Neural cell (in vitro differentiated cells): ENCODE measurements at regions not wholly inside any gene's neighbourhood (a gene's known extent, or its start where the extent isn't known, plus 50 kb on each side); places are given as distances from the start of the nearest gene placed in this dataset.

Experiments
- H2AFZ ChIP-seq: fragments of 200-600, 300-800 bp; sonication (generic), shearing (Covaris generic); 2 replicates; pipeline ENCODE4 v1.6.0; 2014; ENCODE audit warnings: low read depth, mild to moderate bottlenecking, antibody characterized with exemption, low read length, moderate library complexity
- H3F3A ChIP-seq: fragments of 200-600 bp; shearing (Covaris generic); 2 replicates; pipeline ENCODE4 v1.6.1; 2016; ENCODE audit warnings: mild to moderate bottlenecking, moderate library complexity, mixed read lengths, antibody characterized with exemption, low read length; ENCODE audit not compliant: insufficient read depth, poor library complexity, severe bottlenecking
- H3K27ac ChIP-seq: fragments of 200-600, 300-800 bp; sonication (generic), shearing (Covaris generic); 2 replicates; pipeline ENCODE4 v1.5.1; 2014; ENCODE audit warnings: mild to moderate bottlenecking, low read length, moderate library complexity
- H3K27me3 ChIP-seq: fragments of 300-800, 200-600 bp; sonication (generic), shearing (Covaris generic); 2 replicates; pipeline ENCODE4 v1.6.0; 2014; ENCODE audit warnings: mild to moderate bottlenecking, low read depth, low read length, moderate library complexity; ENCODE audit not compliant: insufficient read depth
- H3K36me3 ChIP-seq: fragments of 300-800, 200-600 bp; sonication (generic), shearing (Covaris generic); 2 replicates; pipeline ENCODE4 v1.5.1; 2014; ENCODE audit warnings: mild to moderate bottlenecking, antibody characterized with exemption, low read length, moderate library complexity; ENCODE audit not compliant: insufficient read depth
- H3K4me2 ChIP-seq: fragments of 300-800, 200-600 bp; sonication (generic), shearing (Covaris generic); 2 replicates; pipeline ENCODE4 v1.6.0; 2014; ENCODE audit warnings: mild to moderate bottlenecking, low read length
- H3K4me3 ChIP-seq: fragments of 300-800, 200-600 bp; sonication (generic), shearing (Covaris generic); 2 replicates; pipeline ENCODE4 v1.5.1; 2014; ENCODE audit warnings: mild to moderate bottlenecking, low read length, moderate library complexity
- H3K79me2 ChIP-seq: fragments of 200-600 bp; shearing (Covaris generic); replicated peaks from 2 replicates; pipeline ENCODE4 v1.6.0; 2014; ENCODE audit warnings: mild to moderate bottlenecking, low read length, moderate library complexity; ENCODE audit not compliant: insufficient read depth
- H3K9ac ChIP-seq: fragments of 300-800, 200-600 bp; sonication (generic), shearing (Covaris generic); 2 replicates; pipeline ENCODE4 v1.6.1; 2016; ENCODE audit warnings: mild to moderate bottlenecking, low read length, mixed read lengths
- H3K9me2 ChIP-seq: fragments of 200-600 bp; shearing (Covaris generic); 2 replicates; pipeline ENCODE4 v1.6.1; 2016; ENCODE audit warnings: mild to moderate bottlenecking, low read length, mixed read lengths; ENCODE audit not compliant: insufficient read depth
- H3K9me3 ChIP-seq: fragments of 200-600, 300-800 bp; sonication (generic), shearing (Covaris generic); 2 replicates; pipeline ENCODE4 v1.6.1; 2016; ENCODE audit warnings: mild to moderate bottlenecking, mixed run types, low read length, moderate library complexity, mixed read lengths
- H4K20me1 ChIP-seq: fragments of 200-600 bp; shearing (Covaris generic); 2 replicates; pipeline ENCODE4 v1.6.1; 2016; ENCODE audit warnings: mild to moderate bottlenecking, mixed run types; ENCODE audit not compliant: insufficient read depth
- CTCF ChIP-seq: fragments of 450-650 bp; IDR thresholded peaks from 2 replicates; pipeline ENCODE4 v1.5.1; 2014; ENCODE audit warnings: antibody characterized with exemption, mild to moderate bottlenecking, moderate library complexity; ENCODE audit not compliant: poor library complexity, severe bottlenecking
- EP300 ChIP-seq: fragments of 450-650 bp; conservative IDR thresholded peaks from 2 replicates; pipeline ENCODE4 v1.6.1; 2014; ENCODE audit warnings: antibody characterized with exemption, mild to moderate bottlenecking, moderate library complexity; ENCODE audit not compliant: poor library complexity, severe bottlenecking
- EZH2 ChIP-seq: fragments of 200-600, 300-800 bp; shearing (Covaris generic), sonication (generic); IDR thresholded peaks from 2 replicates; pipeline ENCODE4 v1.6.1; 2014; ENCODE audit warnings: antibody characterized with exemption, low read length, borderline replicate concordance, mild to moderate bottlenecking; ENCODE audit not compliant: insufficient read depth, poor library complexity, severe bottlenecking
- MXI1 ChIP-seq: fragments of 450-650 bp; conservative IDR thresholded peaks from 2 replicates; pipeline ENCODE4 v1.6.1; 2014; ENCODE audit warnings: antibody characterized with exemption, mild to moderate bottlenecking; ENCODE audit not compliant: poor library complexity, severe bottlenecking
- POLR2AphosphoS5 ChIP-seq: IDR thresholded peaks from 2 replicates; pipeline ENCODE4 v1.6.1; 2012
- RAD21 ChIP-seq: fragments of 450-650 bp; conservative IDR thresholded peaks from 2 replicates; pipeline ENCODE4 v1.6.1; 2014; ENCODE audit warnings: antibody characterized with exemption, mild to moderate bottlenecking, moderate library complexity
- REST ChIP-seq: IDR thresholded peaks from 2 replicates; pipeline ENCODE4 v1.6.1; 2012; ENCODE audit warnings: borderline replicate concordance
- SMC3 ChIP-seq: fragments of 450-650 bp; conservative IDR thresholded peaks from 2 replicates; pipeline ENCODE4 v1.6.1; 2014; ENCODE audit warnings: antibody characterized with exemption, mild to moderate bottlenecking, moderate library complexity; ENCODE audit not compliant: poor library complexity
- TAF1 ChIP-seq: IDR thresholded peaks from 2 replicates; pipeline ENCODE4 v1.6.1; 2012; ENCODE audit warnings: low read depth

GRCh38 chr18:66048406-66048805, 297.6 kb downstream of the CDH7 start:
- Histone ChIP-seq H3K79me2 (no peaks in the 10 kb centered on the region), H3K36me3 (no peaks in the 10 kb centered on the region), H3K27ac (no peak overlapping the region), H2AFZ (no peak overlapping the region), H3K9ac (no peak overlapping the region), H3K27me3 (no peaks in the 10 kb centered on the region), H3F3A (no peaks in the 10 kb centered on the region), H4K20me1 (no peaks in the 10 kb centered on the region), H3K4me2 (no peak overlapping the region), H3K4me3 (no peak overlapping the region), H3K9me3 (no peaks in the 10 kb centered on the region), H3K9me2 (no peaks in the 10 kb centered on the region)
- TF ChIP-seq REST (no peak), RAD21 (no peak), MXI1 (no peak), TAF1 (no peak), SMC3 (no peak), CTCF (no peak), EP300 (no peak)

GRCh38 chr18:66046032-66046602, 295.3 kb downstream of the CDH7 start:
- H3K4me3 ChIP-seq = no peak overlapping the region
- TF ChIP-seq EZH2 = no peak
- TF ChIP-seq POLR2AphosphoS5 = no peak
- TF ChIP-seq EP300 = no peak
- no peak for TF ChIP-seq MXI1
- TF ChIP-seq RAD21 = no peak
- TF ChIP-seq CTCF = no peak
- no peak for TF ChIP-seq SMC3
- no peak for TF ChIP-seq REST
- TF ChIP-seq TAF1 = no peak
- no peaks in the 10 kb centered on the region for H3K36me3 ChIP-seq
- H3K9me3 ChIP-seq = no peaks in the 10 kb centered on the region
- H3K79me2 ChIP-seq = no peaks in the 10 kb centered on the region
- no peak overlapping the region for H2AFZ ChIP-seq
- no peak overlapping the region for H3K9ac ChIP-seq
- no peak overlapping the region for H3K4me2 ChIP-seq
- H3F3A ChIP-seq = no peaks in the 10 kb centered on the region
- no peak overlapping the region for H3K27ac ChIP-seq
- no peaks in the 10 kb centered on the region for H4K20me1 ChIP-seq
- no peaks in the 10 kb centered on the region for H3K9me2 ChIP-seq
- no peaks in the 10 kb centered on the region for H3K27me3 ChIP-seq
